ENCODE measurements at regions not wholly inside any gene's neighbourhood (a gene's known extent, or its start where the extent isn't known, plus 50 kb on each side); places are given as distances from the start of the nearest gene placed in this dataset.
"Not testable (repeated sequence)": the region's sequence is repeated elsewhere in the genome, so short reads cannot be mapped to it uniquely, and the experiment has no call there.

- H3K4me1 ChIP-seq (ENCODE audit: control insufficient read depth, insufficient read depth, low read length, poor library complexity, severe bottlenecking): no peaks in the 10 kb centered on the region
- no peaks in the 10 kb centered on the region for H3K9me3 ChIP-seq (ENCODE audit: control insufficient read depth, low read length)
- no peak overlapping the region for H3K27ac ChIP-seq (ENCODE audit: low read depth, low read length, severe bottlenecking)
- 93 to 97% methylated on average over 4 of the region's 4 CpGs for WGBS, 2 experiments (ENCODE audit: insufficient coverage in 2 of 2)
- H3K36me3 ChIP-seq (ENCODE audit: control insufficient read depth, insufficient read depth, low read length): no peaks in the 10 kb centered on the region
- no peak overlapping the region for H3K4me3 ChIP-seq (ENCODE audit: extremely low read depth, insufficient read depth, low read length, poor library complexity, severe bottlenecking)
These were observed 60.4 kb upstream of the FOXN3 start for GRCh38 chr14:89477391-89477790.

- H3K36me3 ChIP-seq (ENCODE audit: control insufficient read depth, insufficient read depth, low read length): no peaks in the 10 kb centered on the region
- no peak overlapping the region for H3K4me3 ChIP-seq (ENCODE audit: extremely low read depth, insufficient read depth, low read length, poor library complexity, severe bottlenecking)
- no peak overlapping the region for H3K27ac ChIP-seq (ENCODE audit: low read depth, low read length, severe bottlenecking)
- H3K4me1 ChIP-seq (ENCODE audit: control insufficient read depth, insufficient read depth, low read length, poor library complexity, severe bottlenecking): no peaks in the 10 kb centered on the region
- WGBS, 2 experiments (ENCODE audit: insufficient coverage in 2 of 2): 93 to 94% methylated on average over 3 to 6 of the region's 10 CpGs
- no peaks in the 10 kb centered on the region for H3K9me3 ChIP-seq (ENCODE audit: control insufficient read depth, low read length)
These were observed 59.4 kb upstream of the FOXN3 start for GRCh38 chr14:89476354-89476896.

GRCh38 chr14:89474464-89474863 lies 57.4 kb upstream of the FOXN3 start:
- H3K4me1 ChIP-seq (ENCODE audit: control insufficient read depth, insufficient read depth, low read length, poor library complexity, severe bottlenecking): no peaks in the 10 kb centered on the region
- H3K4me3 ChIP-seq (ENCODE audit: extremely low read depth, insufficient read depth, low read length, poor library complexity, severe bottlenecking): no peak overlapping the region
- no peaks in the 10 kb centered on the region for H3K9me3 ChIP-seq (ENCODE audit: control insufficient read depth, low read length)
- 90% methylated on average over 2 of the region's 4 CpGs; no CpG with 5 or more reads in 1 of the 2 experiments for WGBS, 2 experiments (ENCODE audit: insufficient coverage in 2 of 2)
- H3K36me3 ChIP-seq (ENCODE audit: control insufficient read depth, insufficient read depth, low read length): no peaks in the 10 kb centered on the region
- H3K27ac ChIP-seq (ENCODE audit: low read depth, low read length, severe bottlenecking): no peak overlapping the region

GRCh38 chr14:89473989-89474388 lies 57.0 kb upstream of the FOXN3 start:
- Histone ChIP-seq H3K36me3 (ENCODE audit: control insufficient read depth, insufficient read depth, low read length) (no peaks in the 10 kb centered on the region), H3K4me1 (ENCODE audit: control insufficient read depth, insufficient read depth, low read length, poor library complexity, severe bottlenecking) (no peaks in the 10 kb centered on the region), H3K9me3 (ENCODE audit: control insufficient read depth, low read length) (no peaks in the 10 kb centered on the region), H3K4me3 (ENCODE audit: extremely low read depth, insufficient read depth, low read length, poor library complexity, severe bottlenecking) (no peak overlapping the region), H3K27ac (ENCODE audit: low read depth, low read length, severe bottlenecking) (no peak overlapping the region)
- 83 to 96% methylated on average over 2 of the region's 2 CpGs for WGBS, 2 experiments (ENCODE audit: insufficient coverage in 2 of 2)

- Histone ChIP-seq H3K4me1 (ENCODE audit: control insufficient read depth, insufficient read depth, low read length, poor library complexity, severe bottlenecking) (no peaks in the 10 kb centered on the region), H3K36me3 (ENCODE audit: control insufficient read depth, insufficient read depth, low read length) (no peaks in the 10 kb centered on the region), H3K9me3 (ENCODE audit: control insufficient read depth, low read length) (no peaks in the 10 kb centered on the region), H3K4me3 (ENCODE audit: extremely low read depth, insufficient read depth, low read length, poor library complexity, severe bottlenecking) (no peak overlapping the region), H3K27ac (ENCODE audit: low read depth, low read length, severe bottlenecking) (no peak overlapping the region)
- WGBS, 2 experiments (ENCODE audit: insufficient coverage in 2 of 2): 80 to 86% methylated on average over 1 to 2 of the region's 2 CpGs
These were observed 56.5 kb upstream of the FOXN3 start for GRCh38 chr14:89473569-89473968.

GRCh38 chr14:89470401-89470800 lies 53.4 kb upstream of the FOXN3 start:
- H3K9me3 ChIP-seq (ENCODE audit: control insufficient read depth, low read length): peaks cover 7% of the 10 kb centered on the region
- WGBS, 2 experiments (ENCODE audit: insufficient coverage in 2 of 2): 92 to 100% methylated on average over 5 to 6 of the region's 6 CpGs
- no peak overlapping the region for H3K27ac ChIP-seq (ENCODE audit: low read depth, low read length, severe bottlenecking)

GRCh38 chr14:89469210-89470198 lies 52.5 kb upstream of the FOXN3 start:
- 90 to 93% methylated on average over 13 to 15 of the region's 18 CpGs for whole genome bisulfite sequencing, 2 experiments (ENCODE audit: insufficient coverage in 2 of 2)
- H3K9me3 ChIP-seq (ENCODE audit: control insufficient read depth, low read length): peaks cover 7% of the 10 kb centered on the region
- no peaks in the 10 kb centered on the region for H3K36me3 ChIP-seq (ENCODE audit: control insufficient read depth, insufficient read depth, low read length)

More at GRCh38 chr14:89470401-89470800, 53.4 kb upstream of the FOXN3 start:
- no peaks in the 10 kb centered on the region for H3K4me1 ChIP-seq (ENCODE audit: control insufficient read depth, insufficient read depth, low read length, poor library complexity, severe bottlenecking)
- H3K4me3 ChIP-seq (ENCODE audit: extremely low read depth, insufficient read depth, low read length, poor library complexity, severe bottlenecking): no peak overlapping the region
- H3K36me3 ChIP-seq (ENCODE audit: control insufficient read depth, insufficient read depth, low read length): no peaks in the 10 kb centered on the region

GRCh38 chr14:89468566-89468965 lies 51.5 kb upstream of the FOXN3 start:
- Histone ChIP-seq H3K27ac (ENCODE audit: low read depth, low read length, severe bottlenecking) (no peak overlapping the region), H3K9me3 (ENCODE audit: control insufficient read depth, low read length) (peaks cover 7% of the 10 kb centered on the region)

More at GRCh38 chr14:89469210-89470198, 52.5 kb upstream of the FOXN3 start:
- Histone ChIP-seq H3K4me3 (ENCODE audit: extremely low read depth, insufficient read depth, low read length, poor library complexity, severe bottlenecking) (no peak overlapping the region), H3K4me1 (ENCODE audit: control insufficient read depth, insufficient read depth, low read length, poor library complexity, severe bottlenecking) (no peaks in the 10 kb centered on the region), H3K27ac (ENCODE audit: low read depth, low read length, severe bottlenecking) (no peak overlapping the region)

GRCh38 chr14:89468030-89468429 lies 51.0 kb upstream of the FOXN3 start:
- not testable (repeated sequence) for H3K4me3 ChIP-seq (ENCODE audit: extremely low read depth, insufficient read depth, low read length, poor library complexity, severe bottlenecking); H3K4me1 ChIP-seq (ENCODE audit: control insufficient read depth, insufficient read depth, low read length, poor library complexity, severe bottlenecking); H3K36me3 ChIP-seq (ENCODE audit: control insufficient read depth, insufficient read depth, low read length); H3K27ac ChIP-seq (ENCODE audit: low read depth, low read length, severe bottlenecking); H3K9me3 ChIP-seq (ENCODE audit: control insufficient read depth, low read length)
- 87 to 95% methylated on average over 3 to 5 of the region's 6 CpGs for WGBS, 2 experiments (ENCODE audit: insufficient coverage in 2 of 2)

More at GRCh38 chr14:89468566-89468965, 51.5 kb upstream of the FOXN3 start:
- Histone ChIP-seq H3K4me1 (ENCODE audit: control insufficient read depth, insufficient read depth, low read length, poor library complexity, severe bottlenecking) (no peaks in the 10 kb centered on the region), H3K4me3 (ENCODE audit: extremely low read depth, insufficient read depth, low read length, poor library complexity, severe bottlenecking) (no peak overlapping the region), H3K36me3 (ENCODE audit: control insufficient read depth, insufficient read depth, low read length) (no peaks in the 10 kb centered on the region)
- WGBS, 2 experiments (ENCODE audit: insufficient coverage in 2 of 2): 96 to 100% methylated on average over 2 to 4 of the region's 6 CpGs

GRCh38 chr14:89466944-89467343 lies 49.9 kb upstream of the FOXN3 start:
- Histone ChIP-seq H3K4me1 (ENCODE audit: control insufficient read depth, insufficient read depth, low read length, poor library complexity, severe bottlenecking) (no peaks in the 10 kb centered on the region), H3K4me3 (ENCODE audit: extremely low read depth, insufficient read depth, low read length, poor library complexity, severe bottlenecking) (no peak overlapping the region), H3K27ac (ENCODE audit: low read depth, low read length, severe bottlenecking) (no peak overlapping the region), H3K36me3 (ENCODE audit: control insufficient read depth, insufficient read depth, low read length) (no peaks in the 10 kb centered on the region), H3K9me3 (ENCODE audit: control insufficient read depth, low read length) (peaks cover 7% of the 10 kb centered on the region)
- 86 to 93% methylated on average over 12 to 13 of the region's 14 CpGs for WGBS, 2 experiments (ENCODE audit: insufficient coverage in 2 of 2)

All from mesodermal cell (in vitro differentiated cells).